ENCODE measurements at regions not wholly inside any gene's neighbourhood (a gene's known extent, or its start where the extent isn't known, plus 50 kb on each side); places are given as distances from the start of the nearest gene placed in this dataset.
A peak's percentile ranks its signal among the peaks of the same experiment; 100 is the strongest.

DNA sequence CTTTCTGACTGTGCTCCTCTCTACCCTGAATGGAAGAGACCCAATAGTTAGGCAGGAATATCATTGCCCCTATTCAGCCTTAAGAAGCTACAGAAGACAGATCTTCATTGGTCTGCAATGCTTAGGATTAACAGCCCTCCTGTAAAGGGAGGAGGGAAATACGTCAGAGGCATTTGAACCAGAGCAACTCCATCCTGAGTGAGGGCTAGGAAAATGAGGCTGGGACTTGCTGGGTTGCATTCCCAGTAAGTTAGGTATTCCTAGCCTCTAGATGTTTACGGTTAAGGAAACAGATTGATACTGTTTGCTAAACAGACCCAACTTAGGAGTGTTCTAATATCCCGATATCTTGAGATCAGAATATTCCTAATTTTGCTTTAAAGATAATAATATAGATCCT, 63.5 kb downstream of the PCDH18 start:
- DNase-seq (ENCODE audit: low read depth, low spot score), result no peak
- in situ Hi-C loops (cut with HindIII; ENCODE audit: low pct_unique_long_range_greater_than_20kb, low sequenced_read_pairs), result no loop called here

- in situ Hi-C loops (cut with HindIII; ENCODE audit: low pct_unique_long_range_greater_than_20kb, low sequenced_read_pairs), result no loop called here
- DNase-seq (ENCODE audit: low read depth, low spot score), result no peak
Observed at GRCh38 chr4:137467537-137467936, 64.8 kb downstream of the PCDH18 start.

GRCh38 chr4:137463377-137464003, 68.8 kb downstream of the PCDH18 start:
- no peak for DNase-seq (ENCODE audit: low read depth, low spot score)
- in situ Hi-C loops (cut with HindIII; ENCODE audit: low pct_unique_long_range_greater_than_20kb, low sequenced_read_pairs), result no loop called here

- no peak for DNase-seq (ENCODE audit: low read depth, low spot score)
- in situ Hi-C loops (cut with HindIII; ENCODE audit: low pct_unique_long_range_greater_than_20kb, low sequenced_read_pairs), result loop anchor here (10.0 kb wide), 1 partner anchor 61 kb away; no protein-coding TSS in a partner anchor
Observed at GRCh38 chr4:137455647-137456321, 76.5 kb downstream of the PCDH18 start.

- in situ Hi-C loops (cut with HindIII; ENCODE audit: low pct_unique_long_range_greater_than_20kb, low sequenced_read_pairs), result loop anchor here (10.0 kb wide), 1 partner anchor 60 kb away; no protein-coding TSS in a partner anchor
- DNase-seq (ENCODE audit: low read depth, low spot score), result no peak
Observed at GRCh38 chr4:137454767-137455166, 77.5 kb downstream of the PCDH18 start.

DNA sequence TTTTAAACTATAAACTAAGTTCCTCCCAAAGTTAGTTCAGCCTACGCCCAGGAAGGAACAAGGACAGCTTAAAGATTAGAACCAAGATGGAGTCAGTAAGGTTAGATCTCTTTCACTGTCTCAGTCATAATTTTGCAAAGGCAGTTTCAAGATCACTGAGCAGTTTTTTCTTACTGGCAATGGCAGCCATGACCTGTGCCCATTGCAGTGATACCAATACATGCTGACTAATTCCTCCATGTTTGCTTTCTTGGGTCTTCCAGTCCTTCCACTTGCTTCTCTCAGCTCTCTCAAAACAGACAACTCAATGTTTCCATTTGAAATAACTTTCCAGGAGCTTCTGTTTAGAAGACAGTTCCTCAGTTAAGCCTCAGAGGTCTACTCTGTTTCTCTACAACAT, 79.5 kb downstream of the PCDH18 start:
- no peak for DNase-seq (ENCODE audit: low read depth, low spot score)
- in situ Hi-C loops (cut with HindIII; ENCODE audit: low pct_unique_long_range_greater_than_20kb, low sequenced_read_pairs), result loop anchor here (10.0 kb wide), 1 partner anchor 58 kb away; no protein-coding TSS in a partner anchor

DNA sequence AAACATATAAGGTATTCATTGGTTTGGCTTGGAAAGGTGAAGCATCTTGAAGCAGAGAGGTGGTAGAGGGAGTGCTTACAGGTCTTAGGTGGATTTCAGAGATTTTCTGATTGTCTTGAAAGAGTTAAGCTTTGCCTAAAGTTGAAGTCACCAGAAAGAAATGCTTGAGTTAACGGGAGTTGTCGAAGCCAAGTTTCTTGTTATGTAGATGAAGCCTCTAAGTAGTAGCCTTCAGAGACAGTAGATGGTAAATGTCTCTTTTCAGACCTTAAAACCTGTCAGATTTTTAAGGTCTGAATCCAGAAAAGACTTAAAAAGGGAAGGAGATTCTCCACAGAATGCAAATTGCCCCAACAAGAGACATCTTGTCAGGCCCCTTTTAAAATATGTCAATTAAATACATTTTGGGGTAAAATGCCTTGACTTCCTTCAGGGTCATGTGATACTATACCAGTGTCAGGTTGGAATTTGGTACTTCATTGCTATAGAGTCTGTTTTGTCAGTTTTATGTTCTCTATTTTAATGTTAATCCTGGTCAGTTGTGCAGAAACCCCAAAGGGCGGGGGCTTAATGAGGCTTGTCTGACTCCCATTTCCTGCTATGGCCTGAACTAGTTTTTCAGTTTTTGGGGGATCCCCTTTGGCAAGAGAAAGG, 81.0 kb downstream of the PCDH18 start:
- in situ Hi-C loops (cut with HindIII; ENCODE audit: low pct_unique_long_range_greater_than_20kb, low sequenced_read_pairs), result loop anchor here (10.0 kb wide), 1 partner anchor 56 kb away; no protein-coding TSS in a partner anchor
- no peak for DNase-seq (ENCODE audit: low read depth, low spot score)

DNA sequence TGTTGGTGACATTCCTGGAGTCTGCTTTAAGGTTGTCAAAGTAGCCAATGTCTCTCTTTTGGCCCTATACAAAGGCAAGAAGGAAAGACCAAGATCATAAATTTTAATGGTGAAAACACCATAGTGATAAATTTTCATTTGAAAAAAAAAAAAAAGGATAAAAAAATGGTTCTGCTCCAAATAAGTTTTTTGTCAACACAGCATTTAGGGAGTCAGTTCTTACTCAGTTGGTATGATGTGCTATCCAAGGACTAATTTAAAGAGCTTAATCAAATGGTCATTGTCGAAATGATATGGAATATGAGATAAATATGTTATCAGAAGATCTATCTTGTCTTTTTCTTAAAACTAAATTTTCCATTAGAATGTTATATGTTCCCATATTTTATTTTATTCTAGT, 83.9 kb downstream of the PCDH18 start:
- no peak for DNase-seq (ENCODE audit: low read depth, low spot score)
- in situ Hi-C loops (cut with HindIII; ENCODE audit: low pct_unique_long_range_greater_than_20kb, low sequenced_read_pairs), result no loop called here

DNA sequence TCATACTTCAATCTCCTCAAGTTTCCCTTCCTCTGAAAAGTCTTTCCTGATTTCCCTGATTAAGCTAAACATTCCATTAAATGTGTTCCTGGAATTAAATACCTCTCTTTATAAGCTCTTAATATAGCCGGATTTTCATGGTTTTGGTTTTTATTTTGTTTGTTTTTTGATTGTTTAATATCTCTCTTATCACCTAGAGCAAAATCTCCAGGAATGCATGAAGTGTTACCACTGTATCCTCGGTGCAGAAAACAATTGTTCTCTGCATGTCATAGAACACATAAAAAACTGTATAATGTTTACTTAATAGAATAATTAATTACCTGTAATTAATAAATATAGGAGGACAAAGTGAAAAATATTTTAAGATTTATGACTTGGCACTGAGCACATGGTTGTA, 86.2 kb downstream of the PCDH18 start:
- no peak for DNase-seq (ENCODE audit: low read depth, low spot score)
- in situ Hi-C loops (cut with HindIII; ENCODE audit: low pct_unique_long_range_greater_than_20kb, low sequenced_read_pairs), result no loop called here

DNA sequence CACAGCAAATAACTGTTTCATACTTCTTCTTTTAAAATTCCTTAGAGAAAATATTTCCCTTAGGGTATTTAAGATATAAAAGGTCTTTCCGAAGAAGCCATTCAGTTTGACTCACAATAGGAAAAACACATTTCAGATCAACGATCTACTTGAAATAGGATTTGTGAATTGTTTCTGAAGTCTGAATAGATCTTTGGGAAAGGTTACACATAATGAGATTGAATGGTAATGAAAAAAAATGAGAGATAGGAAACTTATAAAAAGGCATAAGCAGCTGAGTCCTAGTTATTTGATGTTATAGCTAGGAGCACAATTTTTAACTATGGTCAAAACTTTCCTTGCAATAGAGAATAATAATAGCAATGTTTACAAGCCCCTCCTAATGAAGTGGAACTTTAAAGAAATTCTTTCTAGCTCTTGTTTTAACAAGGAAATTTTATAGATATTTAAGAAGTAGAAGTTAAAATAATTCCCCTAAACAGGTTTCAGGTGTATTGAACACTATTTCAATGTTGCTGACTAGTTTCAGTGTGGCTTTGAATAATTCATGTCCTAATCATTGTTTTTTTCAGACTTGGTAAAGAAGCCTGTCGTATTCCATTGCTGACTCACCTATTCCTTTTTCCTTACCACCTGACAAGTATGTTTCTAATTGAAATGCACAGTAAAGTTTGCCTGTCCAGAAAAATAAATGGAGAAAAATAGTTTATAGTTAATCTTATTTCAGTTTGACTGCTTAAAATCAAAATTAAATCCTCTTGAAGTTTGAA, 89.1 kb downstream of the PCDH18 start:
- in situ Hi-C loops (cut with HindIII; ENCODE audit: low pct_unique_long_range_greater_than_20kb, low sequenced_read_pairs), result no loop called here
- no peak for DNase-seq (ENCODE audit: low read depth, low spot score)

- in situ Hi-C loops (cut with HindIII; ENCODE audit: low pct_unique_long_range_greater_than_20kb, low sequenced_read_pairs), result no loop called here
- no peak for DNase-seq (ENCODE audit: low read depth, low spot score)
Observed at GRCh38 chr4:137432446-137433311, 99.6 kb downstream of the PCDH18 start.

- peak; percentile 45 for DNase-seq (ENCODE audit: low read depth, low spot score)
- in situ Hi-C loops (cut with HindIII; ENCODE audit: low pct_unique_long_range_greater_than_20kb, low sequenced_read_pairs), result no loop called here
Observed at GRCh38 chr4:137430171-137430570, 102.1 kb downstream of the PCDH18 start.

DNA sequence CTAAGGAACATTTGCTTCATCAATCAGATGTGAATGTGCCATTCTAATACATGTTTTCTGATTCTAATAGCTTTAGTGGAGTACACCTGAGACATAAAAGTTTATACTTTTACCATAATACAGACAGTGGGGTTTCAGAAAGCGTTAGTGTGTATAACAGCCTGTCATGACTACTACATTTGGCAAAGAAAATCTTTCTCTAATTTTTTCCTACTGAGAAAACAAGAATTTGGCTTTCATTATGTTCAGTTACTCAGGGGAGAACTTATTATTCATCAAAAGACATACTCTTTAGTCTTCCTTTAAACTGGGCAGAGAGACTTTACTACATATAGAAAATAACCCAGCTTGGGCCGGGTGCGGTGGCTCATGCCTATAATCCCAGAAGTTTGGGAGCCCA, 104.9 kb downstream of the PCDH18 start:
- in situ Hi-C loops (cut with HindIII; ENCODE audit: low pct_unique_long_range_greater_than_20kb, low sequenced_read_pairs), result no loop called here
- no peak for DNase-seq (ENCODE audit: low read depth, low spot score)

DNA sequence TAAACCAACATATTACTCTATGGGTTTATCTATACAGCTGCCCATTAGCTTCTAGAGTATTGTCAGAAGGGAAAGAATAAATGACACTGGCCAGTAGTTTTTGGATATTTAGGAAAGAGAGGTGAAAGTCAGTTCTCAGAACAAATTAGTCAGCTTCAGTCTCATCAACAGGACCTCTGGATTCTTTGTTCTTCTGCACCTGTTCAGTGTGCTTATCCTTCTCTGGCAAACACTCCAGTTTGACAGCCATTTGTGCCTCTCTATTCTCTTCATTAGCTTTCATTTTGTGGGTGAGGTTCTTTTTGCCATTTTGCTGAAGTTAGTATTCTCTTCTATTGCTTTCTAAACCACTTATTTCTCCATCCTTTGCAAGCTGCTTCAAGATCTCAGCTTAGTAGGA, 107.0 kb downstream of the PCDH18 start:
- no peak for DNase-seq (ENCODE audit: low read depth, low spot score)
- in situ Hi-C loops (cut with HindIII; ENCODE audit: low pct_unique_long_range_greater_than_20kb, low sequenced_read_pairs), result no loop called here

DNA sequence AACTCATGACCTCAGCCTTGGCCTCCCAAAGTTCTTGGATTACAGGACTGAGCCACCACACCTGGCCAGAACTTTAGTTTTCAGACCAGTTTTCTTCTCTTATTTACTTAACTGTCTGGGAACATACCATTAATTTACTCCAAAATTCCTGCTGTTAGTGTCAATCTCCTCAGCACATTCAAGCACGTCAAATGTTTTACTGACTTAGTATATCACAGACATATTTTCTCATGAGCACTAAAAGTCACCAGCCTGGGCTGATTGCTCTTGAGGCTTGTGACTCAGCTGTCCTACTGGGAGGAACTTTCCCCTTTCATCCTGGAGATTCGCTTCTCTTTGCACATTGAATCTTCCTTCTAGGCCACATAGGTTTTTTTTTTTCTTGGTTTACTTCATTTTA, 109.6 kb downstream of the PCDH18 start:
- in situ Hi-C loops (cut with HindIII; ENCODE audit: low pct_unique_long_range_greater_than_20kb, low sequenced_read_pairs), result no loop called here
- no peak for DNase-seq (ENCODE audit: low read depth, low spot score)

- no peak for DNase-seq (ENCODE audit: low read depth, low spot score)
- in situ Hi-C loops (cut with HindIII; ENCODE audit: low pct_unique_long_range_greater_than_20kb, low sequenced_read_pairs), result no loop called here
Observed at GRCh38 chr4:137421796-137422195, 110.5 kb downstream of the PCDH18 start.

DNA sequence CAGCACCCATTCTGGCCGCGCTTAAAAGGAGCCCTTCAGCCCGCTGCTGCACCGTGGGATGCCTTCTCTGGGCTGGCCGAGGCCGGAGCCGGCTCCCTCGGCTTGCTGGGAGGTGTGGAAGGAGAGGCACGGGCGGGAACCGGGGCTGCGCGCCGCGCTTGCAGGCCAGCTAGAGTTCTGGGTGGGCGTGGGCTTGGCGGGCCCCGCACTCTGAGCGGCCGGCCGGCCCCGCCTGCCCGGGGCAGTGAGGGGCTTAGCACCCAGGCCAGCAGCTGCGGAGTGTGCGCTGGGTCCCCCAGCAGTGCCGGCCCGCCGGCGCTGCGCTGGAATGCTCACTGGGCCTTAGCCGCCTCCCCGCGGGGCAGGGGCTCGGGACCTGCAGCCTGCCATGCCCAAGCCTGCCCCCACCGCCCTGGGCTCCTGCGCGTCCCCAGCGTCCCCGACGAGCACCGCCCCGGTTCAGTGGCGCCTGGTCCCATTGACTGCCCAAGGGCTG, 111.3 kb downstream of the PCDH18 start:
- DNase-seq (ENCODE audit: low read depth, low spot score), result no peak
- in situ Hi-C loops (cut with HindIII; ENCODE audit: low pct_unique_long_range_greater_than_20kb, low sequenced_read_pairs), result no loop called here
